ENCODE measurements at regions not wholly inside any gene's neighbourhood (a gene's known extent, or its start where the extent isn't known, plus 50 kb on each side); places are given as distances from the start of the nearest gene placed in this dataset.

GRCh38 chr13:33545492-33545891, 259.9 kb upstream of the STARD13 start:
- Histone ChIP-seq H3K9ac (ENCODE audit: insufficient read length, low read depth) (no peak overlapping the region), H3K4me1 (ENCODE audit: insufficient read depth, insufficient read length) (no peaks in the 10 kb centered on the region), H3K9me3 (ENCODE audit: insufficient read depth, low read length) (no peaks in the 10 kb centered on the region), H3K27me3 (ENCODE audit: insufficient read depth, insufficient read length) (no peaks in the 10 kb centered on the region), H3K36me3 (ENCODE audit: insufficient read depth, insufficient read length, low read length) (no peaks in the 10 kb centered on the region), H3K4me3 (ENCODE audit: insufficient read length, low read depth) (no peak overlapping the region)
- DNase-seq (ENCODE audit: low read depth, low spot score) = no peak
- TF ChIP-seq YY1 (IDR thresholded peaks at IDR 0.05; ENCODE audit: insufficient read depth, insufficient read length) (no peak), SUZ12 (IDR thresholded peaks at IDR 0.05; ENCODE audit: extremely low read depth, insufficient read depth, insufficient read length) (no peak), ZNF274 (IDR thresholded peaks at IDR 0.05; ENCODE audit: low read depth, low read length) (no peak)

- no peak overlapping the region for H3K9ac ChIP-seq (ENCODE audit: insufficient read length, low read depth)
- no peaks in the 10 kb centered on the region for H3K27me3 ChIP-seq (ENCODE audit: insufficient read depth, insufficient read length)
- no peaks in the 10 kb centered on the region for H3K36me3 ChIP-seq (ENCODE audit: insufficient read depth, insufficient read length, low read length)
- DNase-seq (ENCODE audit: low read depth, low spot score) = no peak
- H3K9me3 ChIP-seq (ENCODE audit: insufficient read depth, low read length) = no peaks in the 10 kb centered on the region
- H3K4me1 ChIP-seq (ENCODE audit: insufficient read depth, insufficient read length) = no peaks in the 10 kb centered on the region
- TF ChIP-seq YY1 (IDR thresholded peaks at IDR 0.05; ENCODE audit: insufficient read depth, insufficient read length) (no peak), ZNF274 (IDR thresholded peaks at IDR 0.05; ENCODE audit: low read depth, low read length) (no peak), SUZ12 (IDR thresholded peaks at IDR 0.05; ENCODE audit: extremely low read depth, insufficient read depth, insufficient read length) (no peak)
- H3K4me3 ChIP-seq (ENCODE audit: insufficient read length, low read depth) = no peak overlapping the region
These were observed 261.5 kb upstream of the STARD13 start for GRCh38 chr13:33547035-33547434.

- Histone ChIP-seq H3K9me3 (ENCODE audit: insufficient read depth, low read length) (no peaks in the 10 kb centered on the region), H3K27me3 (ENCODE audit: insufficient read depth, insufficient read length) (no peaks in the 10 kb centered on the region), H3K36me3 (ENCODE audit: insufficient read depth, insufficient read length, low read length) (no peaks in the 10 kb centered on the region), H3K9ac (ENCODE audit: insufficient read length, low read depth) (no peak overlapping the region), H3K4me1 (ENCODE audit: insufficient read depth, insufficient read length) (no peaks in the 10 kb centered on the region), H3K4me3 (ENCODE audit: insufficient read length, low read depth) (no peak overlapping the region)
- TF ChIP-seq SUZ12 (IDR thresholded peaks at IDR 0.05; ENCODE audit: extremely low read depth, insufficient read depth, insufficient read length) = no peak
- TF ChIP-seq ZNF274 (IDR thresholded peaks at IDR 0.05; ENCODE audit: low read depth, low read length) = no peak
- DNase-seq (ENCODE audit: low read depth, low spot score) = no peak
These were observed 262.5 kb upstream of the STARD13 start for GRCh38 chr13:33548069-33548468.

- TF ChIP-seq ZNF274 (IDR thresholded peaks at IDR 0.05; ENCODE audit: low read depth, low read length) (no peak), SUZ12 (IDR thresholded peaks at IDR 0.05; ENCODE audit: extremely low read depth, insufficient read depth, insufficient read length) (no peak), YY1 (IDR thresholded peaks at IDR 0.05; ENCODE audit: insufficient read depth, insufficient read length) (no peak)
- Histone ChIP-seq H3K9ac (ENCODE audit: insufficient read length, low read depth) (no peak overlapping the region), H3K4me3 (ENCODE audit: insufficient read length, low read depth) (no peak overlapping the region), H3K27me3 (ENCODE audit: insufficient read depth, insufficient read length) (no peaks in the 10 kb centered on the region), H3K9me3 (ENCODE audit: insufficient read depth, low read length) (no peaks in the 10 kb centered on the region), H3K36me3 (ENCODE audit: insufficient read depth, insufficient read length, low read length) (no peaks in the 10 kb centered on the region), H3K4me1 (ENCODE audit: insufficient read depth, insufficient read length) (no peaks in the 10 kb centered on the region)
- no peak for DNase-seq (ENCODE audit: low read depth, low spot score)
These were observed 264.7 kb upstream of the STARD13 start for GRCh38 chr13:33550276-33550675.

- Histone ChIP-seq H3K4me3 (ENCODE audit: insufficient read length, low read depth) (no peak overlapping the region), H3K9ac (ENCODE audit: insufficient read length, low read depth) (no peak overlapping the region), H3K9me3 (ENCODE audit: insufficient read depth, low read length) (no peaks in the 10 kb centered on the region), H3K4me1 (ENCODE audit: insufficient read depth, insufficient read length) (no peaks in the 10 kb centered on the region), H3K36me3 (ENCODE audit: insufficient read depth, insufficient read length, low read length) (no peaks in the 10 kb centered on the region), H3K27me3 (ENCODE audit: insufficient read depth, insufficient read length) (no peaks in the 10 kb centered on the region)
- TF ChIP-seq YY1 (IDR thresholded peaks at IDR 0.05; ENCODE audit: insufficient read depth, insufficient read length) (no peak), ZNF274 (IDR thresholded peaks at IDR 0.05; ENCODE audit: low read depth, low read length) (no peak), SUZ12 (IDR thresholded peaks at IDR 0.05; ENCODE audit: extremely low read depth, insufficient read depth, insufficient read length) (no peak)
- DNase-seq (ENCODE audit: low read depth, low spot score) = no peak
These were observed 265.3 kb upstream of the STARD13 start for GRCh38 chr13:33550885-33551284.

- Histone ChIP-seq H3K36me3 (ENCODE audit: insufficient read depth, insufficient read length, low read length) (no peaks in the 10 kb centered on the region), H3K27me3 (ENCODE audit: insufficient read depth, insufficient read length) (no peaks in the 10 kb centered on the region), H3K4me1 (ENCODE audit: insufficient read depth, insufficient read length) (no peaks in the 10 kb centered on the region), H3K9ac (ENCODE audit: insufficient read length, low read depth) (no peak overlapping the region), H3K9me3 (ENCODE audit: insufficient read depth, low read length) (no peaks in the 10 kb centered on the region), H3K4me3 (ENCODE audit: insufficient read length, low read depth) (no peak overlapping the region)
- TF ChIP-seq SUZ12 (IDR thresholded peaks at IDR 0.05; ENCODE audit: extremely low read depth, insufficient read depth, insufficient read length) (no peak), ZNF274 (IDR thresholded peaks at IDR 0.05; ENCODE audit: low read depth, low read length) (no peak), YY1 (IDR thresholded peaks at IDR 0.05; ENCODE audit: insufficient read depth, insufficient read length) (no peak)
- DNase-seq (ENCODE audit: low read depth, low spot score) = no peak
These were observed 262.8 kb upstream of the RFC3 start for GRCh38 chr13:33554919-33555791.

- no peaks in the 10 kb centered on the region for H3K9me3 ChIP-seq (ENCODE audit: insufficient read depth, low read length)
- DNase-seq (ENCODE audit: low read depth, low spot score) = no peak
- no peaks in the 10 kb centered on the region for H3K27me3 ChIP-seq (ENCODE audit: insufficient read depth, insufficient read length)
These were observed 261.1 kb upstream of the RFC3 start for GRCh38 chr13:33556828-33557227.

More at GRCh38 chr13:33556828-33557227, 261.1 kb upstream of the RFC3 start:
- Histone ChIP-seq H3K9ac (ENCODE audit: insufficient read length, low read depth) (no peak overlapping the region), H3K4me3 (ENCODE audit: insufficient read length, low read depth) (no peak overlapping the region), H3K36me3 (ENCODE audit: insufficient read depth, insufficient read length, low read length) (no peaks in the 10 kb centered on the region), H3K4me1 (ENCODE audit: insufficient read depth, insufficient read length) (no peaks in the 10 kb centered on the region)
- TF ChIP-seq SUZ12 (IDR thresholded peaks at IDR 0.05; ENCODE audit: extremely low read depth, insufficient read depth, insufficient read length) (no peak), YY1 (IDR thresholded peaks at IDR 0.05; ENCODE audit: insufficient read depth, insufficient read length) (no peak), ZNF274 (IDR thresholded peaks at IDR 0.05; ENCODE audit: low read depth, low read length) (no peak)

Measured in NT2/D1 (cell line).